GDM1 (cell line): ENCODE measurements at regions not wholly inside any gene's neighbourhood (a gene's known extent, or its start where the extent isn't known, plus 50 kb on each side); places are given as distances from the start of the nearest gene placed in this dataset.

Source experiments
- DNase-seq: peaks from one replicate; lab custom pipeline; 2025; lab: John Stamatoyannopoulos, UW

DNA sequence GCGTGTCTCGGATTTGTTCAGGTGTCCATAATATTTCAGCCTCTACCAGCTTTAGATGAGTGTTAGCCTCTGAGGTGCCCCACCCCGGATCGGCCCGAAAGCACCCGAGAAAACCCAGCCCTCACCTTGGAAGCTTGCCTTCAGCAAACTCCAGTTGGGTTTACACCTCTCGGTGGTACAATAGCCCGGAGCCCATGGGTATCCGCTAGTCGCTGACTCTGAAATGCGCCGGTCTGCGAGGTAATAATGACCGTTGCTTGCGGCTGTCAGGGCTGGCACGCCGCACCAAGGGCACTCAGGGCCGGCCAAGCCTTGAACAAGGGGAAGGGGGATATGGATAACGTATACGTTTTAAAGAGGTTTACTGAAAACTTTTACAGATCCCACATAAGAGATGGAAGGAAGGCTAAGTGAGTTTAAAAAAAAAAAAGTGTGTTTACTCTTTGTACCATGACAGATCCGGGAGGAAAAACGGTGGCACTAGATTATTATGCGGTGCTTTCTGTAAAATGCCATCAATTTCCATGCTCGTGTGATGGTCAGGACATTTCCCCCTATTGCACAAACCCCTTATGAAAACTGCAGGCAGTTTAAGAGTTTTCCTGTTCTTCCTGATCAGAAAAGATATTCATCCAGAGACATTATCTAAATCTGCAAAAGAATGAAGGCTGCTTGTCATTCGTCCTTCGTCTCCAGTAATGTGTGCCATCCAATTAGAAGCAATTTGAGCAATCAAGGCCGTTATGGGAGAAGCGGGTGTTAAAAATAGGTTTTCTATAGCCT, 124.2 kb downstream of the TMEM161B start:
- DNase-seq, result no peak

DNA sequence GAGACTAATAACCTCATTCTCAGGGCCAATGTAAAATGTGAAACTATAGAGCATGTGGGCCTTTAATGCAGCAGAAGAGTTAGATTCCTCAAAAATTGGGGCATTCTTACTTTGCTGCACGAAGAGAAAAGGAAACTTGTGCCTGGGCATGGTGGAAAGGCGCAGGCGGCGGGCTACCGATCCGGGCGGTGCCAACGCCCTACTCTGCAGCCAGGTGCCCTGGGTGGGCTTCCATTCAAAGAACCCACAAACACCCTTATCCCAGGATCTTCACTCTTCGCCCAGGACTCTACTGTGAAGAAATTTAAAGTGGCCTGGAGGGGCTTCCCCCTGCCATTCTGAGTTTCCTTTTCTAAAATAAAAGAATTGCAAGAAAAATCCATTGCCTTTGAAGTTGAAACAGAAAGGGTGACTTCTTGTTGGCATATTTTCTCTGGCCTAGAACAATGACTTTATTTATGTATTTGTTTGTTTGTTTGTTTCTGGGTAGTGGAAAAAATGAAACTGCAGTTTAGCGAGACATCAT, 124.9 kb downstream of the TMEM161B start:
- no peak for DNase-seq

DNA sequence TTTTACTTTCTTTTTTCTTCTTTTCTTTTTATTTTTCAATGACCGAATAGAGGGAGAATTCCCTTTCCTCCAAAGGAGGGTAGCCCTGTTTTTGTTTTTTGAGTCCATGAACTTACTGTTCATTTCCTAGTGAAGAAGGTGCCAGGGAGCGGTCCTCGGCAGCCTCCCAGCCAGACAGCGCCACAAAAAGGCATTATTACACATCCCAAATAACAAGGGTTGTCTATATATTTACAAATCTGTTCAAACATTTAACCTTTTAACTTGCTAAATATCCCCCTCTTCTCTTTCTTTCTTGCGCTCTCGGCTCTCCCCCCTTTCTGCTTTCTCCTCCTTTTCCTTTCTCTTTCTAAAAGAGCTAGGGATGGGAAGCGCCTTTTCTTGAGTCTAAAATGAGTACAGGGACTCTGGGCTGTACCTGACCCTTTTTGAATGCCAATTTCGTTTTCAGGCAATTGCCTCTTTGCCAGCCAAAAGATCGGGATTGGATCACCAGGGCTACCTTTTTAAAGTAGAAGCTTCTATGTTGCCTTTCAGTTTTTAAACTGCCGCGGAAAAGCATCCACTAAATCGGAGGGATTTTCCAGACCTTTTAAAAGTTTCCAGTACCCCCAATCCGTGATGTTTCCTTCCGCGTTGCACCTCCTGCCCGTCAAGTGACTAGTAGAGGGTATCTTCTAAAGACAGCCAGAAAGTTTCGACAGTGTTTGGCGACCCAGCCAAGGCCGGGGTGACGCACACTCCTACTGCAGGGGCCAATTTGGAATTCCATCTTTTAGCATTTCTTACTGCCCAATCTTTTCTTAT, 125.6 kb downstream of the TMEM161B start:
- no peak for DNase-seq

DNA sequence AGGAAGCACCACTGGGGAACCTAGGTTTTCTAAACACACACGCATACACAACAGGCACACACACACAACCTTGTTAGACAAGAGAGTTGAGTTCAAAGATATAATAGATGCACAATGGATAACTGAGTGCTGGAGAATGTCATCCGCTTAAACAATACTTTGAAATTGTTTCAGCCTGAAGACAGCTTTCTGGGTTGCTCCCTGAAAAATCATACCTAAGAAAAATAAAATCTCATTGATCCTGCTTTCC, 126.1 kb downstream of the TMEM161B start:
- DNase-seq, result no peak

DNA sequence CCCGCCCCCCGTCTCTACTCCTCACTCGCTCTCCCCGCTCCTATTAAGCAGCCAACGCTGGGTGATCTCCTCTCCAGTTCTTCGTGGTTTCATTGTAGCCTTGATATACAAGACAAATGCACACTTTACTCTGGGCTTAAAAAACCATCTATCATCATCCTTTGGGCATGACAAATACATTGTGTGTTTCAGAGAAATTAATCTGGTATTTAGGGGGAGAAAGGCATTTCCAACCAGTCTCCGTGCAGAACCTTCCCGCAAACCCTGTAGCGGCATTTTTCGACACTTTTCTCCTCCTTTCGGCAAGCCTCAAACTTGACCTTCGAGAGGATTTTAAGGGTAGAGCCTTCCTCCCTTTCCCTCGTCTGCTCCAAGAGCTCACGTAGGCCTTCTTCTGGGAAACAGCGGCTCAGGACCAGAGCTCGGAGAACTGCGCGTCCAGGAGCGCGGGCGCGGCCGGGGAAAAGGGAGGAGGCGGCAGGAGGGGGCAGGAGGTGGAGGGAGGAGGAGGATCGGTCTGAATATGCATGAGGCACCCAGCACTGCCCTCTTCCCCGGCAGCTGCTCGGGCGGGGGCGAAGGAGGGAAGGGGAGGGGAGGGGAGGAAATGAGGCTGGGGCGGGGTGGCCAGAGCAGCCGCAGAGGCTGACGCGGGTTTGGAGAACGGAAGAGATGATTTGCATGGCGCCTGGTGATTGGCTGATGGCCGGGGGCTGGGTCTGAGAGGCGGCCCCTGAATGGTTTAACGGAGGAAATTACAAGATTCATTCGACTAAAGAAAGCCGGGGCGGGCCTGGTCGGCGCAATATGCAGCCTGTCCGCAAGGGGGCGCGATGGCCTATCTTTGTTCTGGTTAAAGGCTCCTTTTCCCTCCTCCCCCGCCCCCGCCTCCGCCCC, 127.5 kb downstream of the TMEM161B start:
- DNase-seq, result peak; percentile 87

DNA sequence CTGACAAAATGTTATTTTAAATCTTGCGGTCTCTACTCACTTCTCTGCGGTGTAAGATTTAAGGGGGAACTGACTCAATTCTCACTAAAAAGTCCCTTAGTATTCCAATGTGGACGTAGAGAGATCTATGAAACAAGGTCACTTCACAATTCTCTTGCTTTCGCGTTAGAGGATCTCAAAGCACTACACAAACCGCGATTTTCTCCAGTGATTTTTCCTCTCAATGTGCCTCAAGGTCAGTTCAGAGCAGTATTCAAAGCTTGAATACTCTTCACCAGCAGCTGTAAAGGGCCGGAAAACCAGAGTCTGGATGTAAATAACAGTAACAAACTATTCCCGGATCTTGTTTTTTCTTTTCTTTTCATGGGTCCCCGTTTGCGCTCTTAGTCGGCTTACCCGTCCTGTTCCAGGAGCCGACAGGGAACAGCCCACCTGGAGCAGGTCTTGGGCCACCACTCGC, 128.2 kb downstream of the TMEM161B start:
- no peak for DNase-seq

DNA sequence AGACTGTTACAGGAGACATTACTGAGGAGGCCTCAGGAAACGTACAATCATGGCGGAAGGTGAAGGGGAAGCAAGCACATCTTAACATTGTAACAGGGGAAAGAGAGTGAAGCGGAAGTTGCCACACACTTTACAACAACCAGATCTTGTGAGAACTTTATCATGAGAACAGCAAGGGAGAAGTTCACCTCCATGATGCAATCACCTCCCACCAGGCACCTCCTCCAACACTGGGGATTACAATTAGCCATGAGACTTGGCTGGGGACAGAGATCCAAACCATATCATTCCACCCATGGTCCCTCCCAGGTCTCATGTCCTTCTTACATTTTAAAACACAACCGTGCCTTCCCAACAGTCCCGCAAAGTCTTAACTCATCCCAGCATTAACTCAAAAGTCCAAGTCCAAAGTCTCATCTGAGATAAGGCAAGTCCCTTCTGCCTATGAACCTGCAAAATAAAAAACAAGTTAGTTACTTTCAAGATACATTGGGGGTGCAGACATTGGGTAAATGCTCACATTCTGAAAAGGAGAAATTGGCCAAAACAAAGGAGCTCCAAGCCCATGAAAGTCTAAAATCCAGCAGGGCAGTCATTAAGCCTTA, 138.3 kb downstream of the TMEM161B start:
- no peak for DNase-seq

DNA sequence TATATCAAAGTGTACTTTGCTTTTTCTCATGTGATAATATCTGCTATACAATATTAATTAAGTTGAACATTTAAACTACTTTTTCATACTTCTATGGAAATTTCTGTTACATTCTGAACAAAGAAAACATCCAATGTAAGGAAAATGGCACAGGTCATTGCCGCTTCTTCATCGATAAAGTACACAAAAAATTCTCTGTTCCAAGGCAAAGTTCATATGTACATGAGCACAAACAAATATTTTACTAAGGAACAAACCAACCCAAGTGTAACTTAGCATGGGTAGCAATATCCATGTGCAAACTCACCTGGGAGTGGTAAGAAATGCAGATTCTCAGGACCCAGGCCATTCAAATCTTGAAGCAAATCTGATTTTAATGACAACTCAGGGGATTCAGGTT, 139.8 kb downstream of the TMEM161B start:
- no peak for DNase-seq

DNA sequence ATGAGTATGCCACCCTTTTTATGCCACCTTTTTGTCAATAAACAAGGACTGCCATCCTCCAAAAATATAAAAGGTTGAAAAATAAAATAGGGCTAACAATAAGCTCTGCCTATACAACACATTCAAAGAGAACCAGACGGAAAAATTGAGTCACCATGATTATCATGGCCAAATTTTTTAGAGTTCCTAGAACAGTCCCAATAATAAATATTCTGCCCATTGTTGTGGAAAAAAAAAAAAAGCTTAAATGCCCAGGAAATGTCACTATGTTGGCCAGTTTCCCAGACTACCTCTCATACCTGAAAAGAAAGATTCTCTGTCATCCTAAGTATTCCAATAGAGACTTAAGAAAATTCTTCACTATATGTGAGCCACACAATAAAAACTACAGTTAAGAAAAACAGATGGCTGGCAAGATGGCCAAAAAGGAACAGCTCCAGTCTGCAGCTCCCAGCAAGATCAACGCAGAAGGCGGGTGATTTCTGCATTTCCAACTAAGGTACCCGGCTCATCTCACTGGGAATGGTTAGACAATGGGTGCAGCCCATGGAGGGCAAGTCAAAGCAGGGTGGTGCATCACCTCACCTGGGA, 149.0 kb downstream of the TMEM161B start:
- no peak for DNase-seq

DNA sequence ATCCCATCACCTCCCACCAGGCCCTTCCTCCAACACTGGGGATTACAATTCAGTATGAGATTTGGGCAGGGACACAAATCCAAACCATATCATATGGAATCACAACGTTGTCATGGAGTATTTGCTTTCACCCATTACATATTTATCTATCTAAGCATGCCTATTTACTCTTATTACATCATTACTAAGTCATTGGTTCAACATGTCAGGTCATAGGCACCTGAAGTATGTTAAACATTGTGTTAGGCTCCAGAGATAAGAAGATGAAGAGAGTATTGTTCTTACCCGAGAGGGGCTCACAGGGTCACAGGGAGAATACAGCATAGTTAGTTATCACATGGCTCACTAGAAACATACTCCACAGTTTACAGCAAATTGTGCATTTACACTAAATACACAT, 150.5 kb downstream of the TMEM161B start:
- DNase-seq, result no peak

DNA sequence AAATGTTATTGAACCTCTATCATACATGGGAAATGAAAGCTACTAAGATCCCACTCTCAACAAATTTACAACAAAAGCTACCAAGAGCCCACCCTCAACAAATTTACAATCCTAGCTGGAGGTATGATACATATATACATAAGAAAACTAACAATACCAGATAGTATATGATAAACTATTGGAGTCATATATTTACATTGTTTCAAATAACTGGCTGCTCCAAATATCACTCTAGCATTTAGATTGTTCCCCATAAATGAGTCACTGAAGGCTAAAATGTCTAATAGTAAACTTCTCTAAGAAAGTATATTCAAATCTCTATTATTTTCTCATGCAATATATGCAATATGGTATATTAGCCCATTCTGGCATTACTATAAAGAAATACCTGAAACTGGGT, 151.1 kb downstream of the TMEM161B start:
- DNase-seq, result no peak

DNA sequence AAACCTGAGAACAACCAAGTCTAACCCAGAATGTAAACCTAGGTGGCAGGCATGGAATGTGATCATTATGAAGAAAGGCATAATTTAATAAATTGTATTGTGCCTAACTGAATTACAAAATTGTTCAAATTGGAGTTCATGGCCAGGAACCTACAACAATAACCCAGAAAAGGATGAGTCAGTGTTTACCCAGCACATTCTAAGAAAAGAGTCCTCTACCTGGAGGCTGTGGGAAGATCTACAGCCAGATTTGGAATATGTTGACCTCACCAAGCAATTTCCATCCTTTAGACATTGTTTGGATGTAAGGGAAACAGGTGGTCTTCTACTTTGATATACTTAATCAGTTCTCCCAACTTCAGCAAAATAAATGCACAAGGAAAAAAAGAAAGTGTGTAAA, 152.2 kb downstream of the TMEM161B start:
- DNase-seq, result no peak

DNA sequence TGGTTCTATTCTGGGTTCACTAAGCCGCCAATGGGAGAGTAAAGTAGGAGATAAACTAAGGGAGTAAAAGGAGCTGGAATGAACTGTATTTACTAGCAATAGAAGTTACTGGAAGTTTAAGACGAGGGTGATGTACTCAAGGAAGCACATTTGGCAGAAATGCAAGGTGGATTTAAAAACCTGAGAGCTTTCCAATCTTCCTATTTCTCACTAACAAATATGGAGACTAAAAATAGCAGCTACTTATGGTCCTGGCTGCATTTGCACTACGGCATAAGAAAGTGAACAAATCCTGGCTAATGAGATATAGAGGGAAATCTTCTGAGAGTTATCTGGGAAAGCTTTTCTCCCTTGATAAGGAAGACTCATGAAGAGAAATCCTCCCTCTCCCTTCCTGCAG, 153.4 kb downstream of the TMEM161B start:
- DNase-seq, result no peak

DNA sequence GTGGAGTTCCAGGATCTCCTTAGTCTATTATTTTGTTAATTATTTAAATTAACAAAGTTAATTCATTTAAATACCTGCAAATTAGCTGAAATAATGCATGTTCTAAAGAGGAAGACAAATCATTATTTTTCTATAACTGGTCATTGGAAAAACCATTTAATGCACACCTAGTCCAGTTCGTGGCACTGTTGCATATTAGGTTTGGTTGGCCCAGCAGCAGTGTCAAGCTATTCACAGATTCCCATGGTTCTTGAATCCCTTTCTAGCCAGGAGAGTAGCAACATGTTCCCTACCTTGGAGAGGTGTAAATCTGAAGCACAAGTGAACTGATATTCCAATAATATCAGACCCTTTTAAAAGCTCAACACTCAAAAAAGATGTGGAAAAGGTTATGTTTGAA, 155.2 kb downstream of the TMEM161B start:
- DNase-seq, result no peak

DNA sequence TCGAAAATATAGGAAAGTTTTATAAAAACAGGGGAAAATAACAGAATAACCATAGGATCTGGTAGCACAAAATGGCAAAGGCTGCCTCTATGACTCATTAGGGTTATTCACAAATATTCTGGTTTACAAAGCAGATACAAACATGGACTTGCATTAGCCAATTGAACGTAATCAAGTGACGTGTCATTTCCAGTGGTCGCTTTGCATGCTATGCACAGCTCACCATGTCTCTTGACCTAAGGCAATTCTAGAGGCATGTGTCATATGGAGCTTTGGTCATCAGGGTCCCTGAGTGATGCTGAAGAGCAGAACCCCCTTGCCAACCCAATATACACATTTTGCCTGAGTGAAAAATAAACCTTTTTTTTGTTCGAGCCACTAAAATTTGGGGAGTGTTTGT, 158.8 kb downstream of the TMEM161B start:
- DNase-seq, result no peak

DNA sequence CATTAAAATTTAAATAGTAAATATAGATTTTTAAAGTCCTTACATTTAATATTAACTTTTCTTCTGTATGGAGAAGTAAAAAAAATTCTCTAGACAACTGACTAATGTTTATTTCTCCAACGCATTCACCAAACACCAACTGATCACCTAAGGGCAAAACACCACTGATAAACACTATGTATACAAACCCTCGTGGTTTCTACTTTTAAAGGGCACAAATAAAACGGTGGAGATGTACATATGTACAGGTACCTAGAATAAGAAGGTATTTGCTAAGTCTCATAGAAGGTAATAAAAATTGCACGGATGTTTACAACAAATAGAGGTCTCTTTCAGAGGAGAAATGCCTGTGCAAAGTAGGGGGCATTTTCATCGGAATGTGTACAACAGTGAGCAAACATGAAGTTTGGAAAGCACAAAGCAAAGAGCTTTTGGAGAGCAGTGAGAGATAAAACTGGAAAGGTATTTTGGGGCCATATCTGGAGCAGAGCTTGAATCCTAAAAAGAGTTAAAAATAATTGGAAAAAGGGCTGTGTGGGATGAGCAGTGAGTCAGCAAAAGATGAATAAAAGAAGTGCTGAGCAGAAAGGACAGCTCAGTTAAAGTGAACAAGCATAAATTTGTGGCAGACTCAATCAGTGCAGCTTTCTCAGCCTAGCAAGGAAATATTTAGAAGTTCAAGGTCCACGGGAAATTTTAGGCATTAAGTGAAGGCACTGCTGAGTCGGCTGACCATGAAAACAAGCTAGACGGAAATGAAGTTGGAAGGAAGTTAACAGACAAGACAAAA, 160.0 kb downstream of the TMEM161B start:
- DNase-seq, result no peak

DNA sequence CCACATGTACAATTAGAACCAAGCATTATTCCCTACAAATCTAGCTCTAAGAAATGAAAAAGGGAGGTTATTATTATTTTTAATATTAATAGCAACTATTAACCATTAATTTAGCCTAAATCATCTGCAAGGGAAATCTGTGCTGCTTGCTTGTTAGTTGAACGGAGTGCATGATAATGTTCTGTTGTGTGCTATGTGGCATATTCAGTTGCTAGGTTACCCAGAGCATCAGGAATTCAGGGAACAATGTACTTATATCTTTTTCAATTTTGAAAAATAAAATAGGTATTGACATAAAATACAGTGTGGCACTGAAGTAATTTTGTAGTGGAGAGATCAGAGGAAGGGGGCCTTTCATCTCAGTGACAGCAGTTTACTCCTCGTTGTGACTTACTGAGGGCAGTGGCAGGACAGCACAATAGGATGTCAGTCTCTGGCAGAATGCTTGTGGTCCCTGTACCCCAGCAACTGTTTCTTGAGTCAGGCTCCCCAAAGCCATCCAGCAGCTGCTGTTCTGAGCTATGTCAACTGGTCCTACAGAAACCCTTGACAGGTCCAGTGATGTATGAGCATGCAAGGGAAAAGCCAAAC, 173.6 kb downstream of the TMEM161B start:
- DNase-seq, result no peak

DNA sequence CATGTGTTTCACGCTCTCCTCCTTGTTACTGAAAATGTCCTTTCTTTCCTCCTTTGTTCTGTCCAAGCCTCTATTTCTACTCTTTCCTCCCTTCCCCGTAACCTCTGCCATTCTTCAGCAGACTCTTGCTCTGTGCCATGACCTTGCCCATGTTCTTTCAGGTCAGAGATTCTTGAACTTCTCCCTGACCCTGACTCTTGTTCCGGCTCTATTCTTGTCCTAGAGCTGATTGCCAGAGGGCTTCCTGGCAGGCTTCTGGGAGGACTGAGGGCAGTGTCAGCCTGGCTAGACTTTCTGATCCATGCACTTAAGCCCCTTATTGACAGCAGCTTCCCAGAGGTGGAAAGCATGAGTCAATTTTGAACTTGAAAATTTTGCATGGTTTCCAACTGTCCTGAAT, 174.2 kb downstream of the TMEM161B start:
- DNase-seq, result no peak

DNA sequence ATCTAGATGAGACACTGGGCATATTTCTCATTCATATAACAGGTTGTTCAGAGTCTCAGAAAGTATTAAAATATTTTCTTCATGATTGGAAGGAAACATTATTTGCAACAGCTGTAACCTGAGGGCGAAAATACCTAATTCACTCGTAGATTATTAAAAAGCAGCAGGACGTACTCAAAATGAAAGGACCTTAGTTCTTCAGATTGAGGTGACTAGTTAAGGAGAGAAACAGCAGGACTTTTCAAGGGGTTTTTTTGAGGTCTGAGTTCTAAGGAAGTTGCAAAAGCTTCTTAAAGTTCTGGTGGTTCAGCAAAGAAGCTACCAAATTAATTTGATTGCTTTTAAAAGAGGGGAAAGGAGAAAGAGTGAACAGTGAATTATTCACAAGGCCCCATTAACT, 174.9 kb downstream of the TMEM161B start:
- DNase-seq, result no peak

DNA sequence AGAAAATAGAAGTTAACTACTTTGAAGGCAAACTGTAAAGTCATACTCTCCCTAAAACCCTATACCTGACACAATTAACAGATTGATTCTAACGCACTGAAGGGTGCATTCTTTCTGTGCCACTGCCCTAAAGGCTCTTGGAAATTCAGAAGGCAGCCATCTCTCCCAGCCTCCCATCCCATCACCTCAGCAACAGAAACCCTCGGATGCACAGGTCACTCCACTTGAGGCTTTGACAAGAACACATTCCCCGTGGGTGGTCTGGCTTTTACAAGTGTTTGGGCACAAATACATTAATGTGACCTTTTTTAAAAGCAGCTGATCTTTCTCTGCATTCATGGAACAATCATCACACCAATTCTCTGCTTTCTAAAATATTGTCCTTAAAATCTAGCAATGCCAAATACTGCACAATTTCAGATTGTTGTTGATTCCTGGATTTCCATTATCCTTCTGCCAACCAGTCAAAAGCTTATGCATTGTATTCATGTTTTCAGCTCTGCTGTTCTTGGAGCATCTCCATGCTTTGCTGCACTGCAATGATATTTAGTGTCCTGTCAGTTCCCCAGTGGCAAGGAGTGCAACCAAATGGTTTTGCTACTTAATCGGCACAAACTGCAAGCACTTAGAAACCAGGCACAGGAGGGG, 175.6 kb downstream of the TMEM161B start:
- DNase-seq, result no peak
